Mucosa of stomach (tissue), 1 donor: ENCODE measurements at regions not wholly inside any gene's neighbourhood (a gene's known extent, or its start where the extent isn't known, plus 50 kb on each side); places are given as distances from the start of the nearest gene placed in this dataset.

Source experiments
- H3K27me3 ChIP-seq: one replicate; pipeline ENCODE4 v1.7.0; 2013; ENCODE audit warnings: mild to moderate bottlenecking, low read length; ENCODE audit not compliant: control insufficient read depth, insufficient read depth
- H3K36me3 ChIP-seq: one replicate; pipeline ENCODE4 v1.7.0; 2013; ENCODE audit warnings: low read length; ENCODE audit not compliant: control insufficient read depth, insufficient read depth
- H3K4me1 ChIP-seq: one replicate; pipeline ENCODE4 v1.7.0; 2013; ENCODE audit warnings: mild to moderate bottlenecking, low read length; ENCODE audit not compliant: control insufficient read depth, insufficient read depth
- H3K4me3 ChIP-seq: one replicate; pipeline ENCODE4 v1.7.0; 2013; ENCODE audit warnings: low read length
- H3K9ac ChIP-seq: one replicate; pipeline ENCODE4 v1.7.0; 2013; ENCODE audit warnings: mild to moderate bottlenecking, low read length, moderate library complexity
- H3K9me3 ChIP-seq: one replicate; pipeline ENCODE4 v1.7.0; 2013; ENCODE audit warnings: mild to moderate bottlenecking, low read length, moderate library complexity; ENCODE audit not compliant: control insufficient read depth
- donor health status: Pancreatic carcinoma.

GRCh38 chr14:55963295-55963694 is 154.9 kb upstream of the PELI2 start:
- Histone ChIP-seq H3K36me3 (no peaks in the 10 kb centered on the region), H3K9me3 (no peaks in the 10 kb centered on the region), H3K4me3 (no peak overlapping the region), H3K4me1 (no peaks in the 10 kb centered on the region), H3K27me3 (no peaks in the 10 kb centered on the region), H3K9ac (no peak overlapping the region)

- Histone ChIP-seq H3K27me3 (no peaks in the 10 kb centered on the region), H3K4me3 (no peak overlapping the region), H3K9me3 (no peaks in the 10 kb centered on the region), H3K36me3 (no peaks in the 10 kb centered on the region), H3K4me1 (no peaks in the 10 kb centered on the region), H3K9ac (no peak overlapping the region)
Observed at GRCh38 chr14:55964091-55964490, 154.1 kb upstream of the PELI2 start.

GRCh38 chr14:55964821-55965220 is 153.4 kb upstream of the PELI2 start:
- Histone ChIP-seq H3K27me3 (no peaks in the 10 kb centered on the region), H3K36me3 (no peaks in the 10 kb centered on the region), H3K4me3 (no peak overlapping the region), H3K9ac (no peak overlapping the region), H3K9me3 (no peaks in the 10 kb centered on the region), H3K4me1 (no peaks in the 10 kb centered on the region)

GRCh38 chr14:55965851-55966250 is 152.4 kb upstream of the PELI2 start:
- Histone ChIP-seq H3K9ac (no peak overlapping the region), H3K9me3 (no peaks in the 10 kb centered on the region), H3K36me3 (no peaks in the 10 kb centered on the region), H3K27me3 (no peaks in the 10 kb centered on the region), H3K4me3 (no peak overlapping the region), H3K4me1 (no peaks in the 10 kb centered on the region)

DNA sequence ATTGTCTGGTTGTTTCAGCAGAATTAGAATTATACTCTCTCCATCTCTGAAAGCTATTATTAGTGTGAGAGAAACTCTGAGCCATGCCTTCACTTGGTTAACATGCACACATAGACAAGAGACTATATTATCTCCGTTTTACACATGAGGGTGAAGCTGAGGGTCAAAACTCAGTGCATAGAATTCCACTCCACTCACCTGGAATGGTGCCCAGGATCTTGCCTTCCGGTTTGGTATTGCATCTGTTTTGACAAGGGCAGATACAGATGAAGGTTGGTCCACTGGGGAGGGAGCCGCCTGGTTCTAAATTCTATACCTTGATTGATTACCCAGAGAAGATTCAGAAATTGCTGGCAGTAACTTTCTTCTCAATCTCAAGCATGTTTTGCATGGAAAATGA is 149.5 kb upstream of the PELI2 start:
- no peaks in the 10 kb centered on the region for H3K27me3 ChIP-seq
- H3K4me1 ChIP-seq = no peaks in the 10 kb centered on the region
- H3K9ac ChIP-seq = no peak overlapping the region
- H3K4me3 ChIP-seq = no peak overlapping the region
- H3K9me3 ChIP-seq = no peaks in the 10 kb centered on the region
- no peaks in the 10 kb centered on the region for H3K36me3 ChIP-seq

DNA sequence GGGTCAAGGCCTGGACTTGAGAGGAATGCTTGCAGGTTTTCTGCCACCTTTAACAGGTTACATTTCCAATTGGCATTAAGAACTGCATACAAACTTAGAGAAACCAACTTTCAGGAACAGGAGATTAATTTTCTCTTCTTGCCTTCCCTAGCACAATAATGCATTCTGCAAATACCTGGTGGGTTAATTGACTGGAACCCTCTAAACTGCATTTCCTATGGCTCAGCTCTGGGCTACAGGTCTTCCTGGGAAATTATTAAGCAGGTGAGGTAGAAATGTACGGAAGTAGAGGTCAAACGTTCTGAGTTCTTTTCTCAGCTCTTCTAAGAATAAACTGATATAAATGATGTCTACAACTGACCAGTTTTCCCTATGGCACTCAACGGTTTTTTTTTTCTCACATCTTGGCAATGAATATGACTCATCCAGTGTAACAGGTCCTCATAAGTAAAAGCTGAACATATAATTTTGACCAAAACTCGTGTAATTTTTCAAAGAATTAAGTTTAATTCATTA is 144.9 kb upstream of the PELI2 start:
- H3K9ac ChIP-seq = no peak overlapping the region
- H3K27me3 ChIP-seq = no peaks in the 10 kb centered on the region
- H3K4me3 ChIP-seq = no peak overlapping the region
- no peaks in the 10 kb centered on the region for H3K36me3 ChIP-seq
- peaks cover 29% of the 10 kb centered on the region for H3K4me1 ChIP-seq
- no peaks in the 10 kb centered on the region for H3K9me3 ChIP-seq

DNA sequence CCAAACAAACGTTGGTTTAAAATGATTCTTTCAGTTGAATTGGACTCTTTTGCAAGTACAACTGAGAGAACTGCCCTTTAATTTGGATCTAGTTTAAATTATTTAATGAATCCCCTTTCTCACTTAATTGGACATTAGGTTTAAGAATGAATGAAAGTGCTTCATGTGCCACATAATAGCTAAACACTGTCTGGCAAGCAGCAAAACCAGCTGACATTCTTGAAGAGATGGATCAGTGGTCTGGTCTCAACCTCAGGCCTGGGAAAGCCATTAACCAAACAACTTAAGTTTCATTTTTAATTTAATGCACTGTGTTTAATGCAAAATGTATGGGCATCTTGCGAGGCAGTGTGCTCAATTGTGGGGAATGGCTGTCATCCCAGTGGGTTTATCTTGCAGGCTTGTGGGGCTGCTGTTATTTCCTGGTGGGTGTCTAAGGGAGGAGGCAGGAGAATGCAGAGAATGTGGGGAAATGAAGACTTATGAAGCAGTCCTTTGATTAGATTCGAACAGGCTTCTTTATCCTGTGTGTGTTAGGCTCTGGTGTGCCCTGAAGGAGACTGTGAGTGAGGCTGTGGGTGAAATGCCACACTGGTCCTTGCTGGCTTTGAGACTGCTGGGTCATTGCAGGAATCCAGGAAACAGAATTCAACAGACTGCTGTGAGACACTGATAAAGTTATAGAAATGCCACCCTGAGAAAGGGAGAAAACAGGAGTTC is 144.1 kb upstream of the PELI2 start:
- H3K4me3 ChIP-seq = no peak overlapping the region

GRCh38 chr14:55975281-55975910 is 142.8 kb upstream of the PELI2 start:
- H3K9ac ChIP-seq = no peak overlapping the region
- no peaks in the 10 kb centered on the region for H3K9me3 ChIP-seq
- peaks cover 29% of the 10 kb centered on the region for H3K4me1 ChIP-seq
- H3K4me3 ChIP-seq = no peak overlapping the region
- no peaks in the 10 kb centered on the region for H3K27me3 ChIP-seq
- H3K36me3 ChIP-seq = no peaks in the 10 kb centered on the region

More for the DNA sequence above, 144.1 kb upstream of the PELI2 start:
- Histone ChIP-seq H3K27me3 (no peaks in the 10 kb centered on the region), H3K9ac (no peak overlapping the region), H3K36me3 (no peaks in the 10 kb centered on the region), H3K9me3 (no peaks in the 10 kb centered on the region), H3K4me1 (peaks cover 29% of the 10 kb centered on the region)

- Histone ChIP-seq H3K9me3 (no peaks in the 10 kb centered on the region), H3K9ac (no peak overlapping the region), H3K27me3 (no peaks in the 10 kb centered on the region), H3K4me1 (peaks cover 29% of the 10 kb centered on the region), H3K4me3 (no peak overlapping the region), H3K36me3 (no peaks in the 10 kb centered on the region)
Observed at GRCh38 chr14:55976219-55976618, 142.0 kb upstream of the PELI2 start.

GRCh38 chr14:55976655-55977054 is 141.6 kb upstream of the PELI2 start:
- no peaks in the 10 kb centered on the region for H3K9me3 ChIP-seq
- no peak overlapping the region for H3K9ac ChIP-seq

DNA sequence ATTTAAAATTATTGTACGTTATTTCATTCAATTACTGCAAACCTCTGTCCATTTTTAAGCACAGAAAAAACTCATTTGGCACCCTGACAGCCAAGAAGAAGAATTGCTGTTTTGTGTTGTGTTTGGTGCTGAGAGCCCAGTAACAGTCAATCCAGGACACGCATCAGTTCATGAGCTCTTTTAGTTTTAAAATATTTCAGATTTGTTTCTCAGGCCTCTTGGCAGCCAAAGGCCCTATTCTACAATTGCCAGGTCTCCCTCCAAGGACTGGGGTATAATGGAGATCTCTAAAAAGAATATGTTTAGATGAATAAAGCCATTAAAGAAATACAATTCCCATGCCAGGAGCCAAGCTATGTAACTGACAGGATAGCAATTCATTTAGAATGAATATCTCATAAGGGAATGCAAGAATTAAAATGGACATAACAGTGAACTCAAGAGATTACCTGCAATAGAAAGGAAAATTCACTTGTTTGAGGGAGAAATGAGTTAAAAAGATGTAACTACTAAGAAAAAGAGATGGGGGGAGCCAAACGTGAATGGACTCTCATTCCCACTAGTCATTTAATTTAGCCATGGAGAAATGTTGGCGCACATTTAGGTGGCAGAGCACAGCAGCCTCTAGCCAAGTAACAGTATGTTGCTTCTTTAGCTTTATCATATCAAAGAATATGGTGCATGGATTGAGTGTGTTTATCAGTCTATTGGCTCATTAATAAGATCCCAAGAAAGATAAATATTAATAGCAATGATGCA is 140.6 kb upstream of the PELI2 start:
- no peak overlapping the region for H3K9ac ChIP-seq
- H3K4me3 ChIP-seq = no peak overlapping the region
- no peaks in the 10 kb centered on the region for H3K36me3 ChIP-seq
- H3K4me1 ChIP-seq = peaks cover 29% of the 10 kb centered on the region
- H3K27me3 ChIP-seq = no peaks in the 10 kb centered on the region
- no peaks in the 10 kb centered on the region for H3K9me3 ChIP-seq

More at GRCh38 chr14:55976655-55977054, 141.6 kb upstream of the PELI2 start:
- H3K4me3 ChIP-seq = no peak overlapping the region
- H3K36me3 ChIP-seq = no peaks in the 10 kb centered on the region
- H3K4me1 ChIP-seq = peaks cover 29% of the 10 kb centered on the region
- no peaks in the 10 kb centered on the region for H3K27me3 ChIP-seq

DNA sequence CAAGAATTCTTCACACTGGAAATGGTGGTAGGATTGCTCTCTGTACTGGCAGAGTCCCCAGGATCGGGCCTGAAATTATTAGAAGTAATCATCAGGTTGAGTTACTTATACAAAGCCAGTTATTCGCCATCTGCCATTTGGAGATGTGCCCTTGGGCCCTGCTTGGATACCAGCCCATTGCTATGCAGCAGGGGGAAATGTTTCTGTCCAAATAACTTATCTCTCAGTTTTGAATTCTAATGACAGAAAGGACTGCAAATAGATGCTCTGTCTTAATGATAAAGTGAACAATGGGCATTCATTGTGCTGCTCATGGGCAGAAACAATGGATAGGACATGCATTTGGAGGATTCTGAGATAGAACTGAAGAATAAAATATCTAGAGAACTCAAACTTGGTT is 139.1 kb upstream of the PELI2 start:
- no peaks in the 10 kb centered on the region for H3K9me3 ChIP-seq
- H3K36me3 ChIP-seq = no peaks in the 10 kb centered on the region
- no peak overlapping the region for H3K4me3 ChIP-seq
- H3K9ac ChIP-seq = no peak overlapping the region
- H3K4me1 ChIP-seq = peaks cover 27% of the 10 kb centered on the region
- no peaks in the 10 kb centered on the region for H3K27me3 ChIP-seq
